Motor neuron (in vitro differentiated cells): ENCODE measurements at regions not wholly inside any gene's neighbourhood (a gene's known extent, or its start where the extent isn't known, plus 50 kb on each side); places are given as distances from the start of the nearest gene placed in this dataset.
"Not testable (repeated sequence)": the region's sequence is repeated elsewhere in the genome, so short reads cannot be mapped to it uniquely, and the experiment has no call there.

ENCODE experiments used
- ATAC-seq, 8 experiments: fragments of 200-7000 bp; cut with Tn5 transposase; replicated peaks in 6 of 8; 2 replicates each; pipeline ENCODE4 v1.8.0; 2021; ENCODE audit warnings: mild to moderate bottlenecking in 8 of 8, moderate library complexity in 8 of 8
- H3K27ac ChIP-seq, 2 donors: fragments of 250-450 bp; sonication (Bioruptor Pico); 2 replicates each; pipeline ENCODE4 v1.9.0; 2021; ENCODE audit warnings: antibody characterized with exemption in 2 of 2, mild to moderate bottlenecking in 2 of 2, moderate library complexity in 1 of 2
- H3K4me1 ChIP-seq, 2 donors: fragments of 250-450 bp; sonication (Bioruptor Pico); replicated peaks in 1 of 2; 2 replicates each; pipeline ENCODE4 v1.6.1; 2021; ENCODE audit warnings: antibody characterized with exemption in 2 of 2, mild to moderate bottlenecking in 2 of 2, moderate library complexity in 1 of 2
- H3K4me3 ChIP-seq, 5 donors: fragments of 250-450 bp; sonication (Bioruptor Pico); 2 replicates each; pipeline ENCODE4 v1.9.0; 2021; ENCODE audit warnings: antibody characterized with exemption in 5 of 5, mild to moderate bottlenecking in 5 of 5, moderate library complexity in 4 of 5
- WGBS, 10 experiments: fragments of 450-650 bp; shearing (Covaris generic); methylation state at CpG; one replicate each; pipeline ENCODE4 v1.0.0; 2022; 5-methylcytosine and 5-hydroxymethylcytosine counted together
- in situ Hi-C, 9 experiments: fragments of 400-800 bp; cut with MboI; loops; one replicate each; pipeline ENCODE4 v1.15.0; 2021; ENCODE audit warnings: low sequenced_read_pairs in 9 of 9, low pct_unique_long_range_greater_than_20kb in 2 of 9; ENCODE audit not compliant: unreplicated experiment in 9 of 9

GRCh38 chr17:36680701-36681202 lies 79.4 kb downstream of the MRM1 start:
- 40 to 80% (median 62%) methylated on average over 1 to 2 of the region's 6 CpGs; no CpG with 5 or more reads in 7 of the 10 experiments for WGBS, 10 experiments
- in situ Hi-C loops, result no loop called here
- ATAC-seq, result no peak

GRCh38 chr17:36682773-36683172 lies 81.4 kb downstream of the MRM1 start:
- in situ Hi-C loops, result no loop called here
- Histone ChIP-seq H3K4me1 (peaks cover 18 to 64% of the 10 kb centered on the region in 2 donors), H3K4me3 (no peak overlapping the region), H3K27ac (peak overlapping the region; percentile 8 to 18)
- WGBS, 10 experiments, result 0 to 100% (median 50%) methylated on average over 1 to 4 of the region's 7 CpGs; no CpG with 5 or more reads in 1 of the 10 experiments
- peak in 7 of 8 experiments; percentile 33 to 95 (median 80) for ATAC-seq

More at GRCh38 chr17:36680701-36681202, 79.4 kb downstream of the MRM1 start:
- H3K4me1 ChIP-seq, result peaks cover 18 to 51% of the 10 kb centered on the region in 2 donors
- H3K4me3 ChIP-seq, result no peak overlapping the region
- peak overlapping the region in 1 of 2 donors; percentile 5 for H3K27ac ChIP-seq

- ATAC-seq, result no peak
- 33 to 100% (median 71%) methylated on average over 1 to 5 of the region's 5 CpGs; no CpG with 5 or more reads in 1 of the 10 experiments for WGBS, 10 experiments
- in situ Hi-C loops, result no loop called here
- peak overlapping the region; percentile 34 to 44 for H3K27ac ChIP-seq
- peaks cover 21 to 70% of the 10 kb centered on the region in 2 donors for H3K4me1 ChIP-seq
- no peak overlapping the region for H3K4me3 ChIP-seq
Measured at GRCh38 chr17:36683387-36683786, 82.0 kb downstream of the MRM1 start.

GRCh38 chr17:36684134-36684533 lies 82.8 kb downstream of the MRM1 start:
- H3K4me3 ChIP-seq, result no peak overlapping the region
- 0 to 100% (median 76%) methylated on average over 1 to 4 of the region's 4 CpGs; no CpG with 5 or more reads in 3 of the 10 experiments for WGBS, 10 experiments
- H3K27ac ChIP-seq, result no peak overlapping the region
- ATAC-seq, result no peak
- in situ Hi-C loops, result no loop called here
- peaks cover 23 to 78% of the 10 kb centered on the region in 2 donors for H3K4me1 ChIP-seq

GRCh38 chr17:36686123-36686669 lies 84.8 kb downstream of the MRM1 start:
- H3K4me1 ChIP-seq, result peaks cover 38 to 82% of the 10 kb centered on the region in 2 donors
- in situ Hi-C loops, result no loop called here
- ATAC-seq, result no peak
- H3K27ac ChIP-seq, result no peak overlapping the region
- H3K4me3 ChIP-seq, result no peak overlapping the region
- 79 to 86% (median 81%) methylated on average over 4 to 6 of the region's 15 CpGs; no CpG with 5 or more reads in 7 of the 10 experiments for WGBS, 10 experiments

- in situ Hi-C loops, result no loop called here
- WGBS, 10 experiments, result 0 to 59% (median 45%) methylated on average over 1 to 4 of the region's 5 CpGs; no CpG with 5 or more reads in 2 of the 10 experiments
- H3K27ac ChIP-seq, result no peak overlapping the region
- H3K4me3 ChIP-seq, result no peak overlapping the region
- no peak for ATAC-seq
- peaks cover 32 to 75% of the 10 kb centered on the region in 2 donors for H3K4me1 ChIP-seq
Measured at GRCh38 chr17:36687736-36688135, 86.4 kb downstream of the MRM1 start.

GRCh38 chr17:36689089-36689667 lies 87.8 kb downstream of the MRM1 start:
- Histone ChIP-seq H3K27ac (no peak overlapping the region), H3K4me3 (no peak overlapping the region), H3K4me1 (peaks cover 26 to 64% of the 10 kb centered on the region in 2 donors)
- WGBS, 10 experiments, result 0 to 100% (median 80%) methylated on average over 1 to 8 of the region's 15 CpGs
- in situ Hi-C loops, result no loop called here
- ATAC-seq, result peak in 3 of 8 experiments; percentile 29 to 54 (median 52)

- Histone ChIP-seq H3K27ac (no peak overlapping the region), H3K4me3 (no peak overlapping the region), H3K4me1 (peaks cover 36 to 67% of the 10 kb centered on the region in 2 donors)
- 28 to 92% (median 78%) methylated on average over 1 to 4 of the region's 4 CpGs; no CpG with 5 or more reads in 3 of the 10 experiments for WGBS, 10 experiments
- ATAC-seq, result no peak
- in situ Hi-C loops, result no loop called here
Measured at GRCh38 chr17:36690190-36690589, 88.8 kb downstream of the MRM1 start.

GRCh38 chr17:36691606-36692005 lies 90.2 kb downstream of the MRM1 start:
- WGBS, 10 experiments, result 0 to 100% (median 46%) methylated on average over 1 to 3 of the region's 3 CpGs; no CpG with 5 or more reads in 4 of the 10 experiments
- ATAC-seq, result no peak

GRCh38 chr17:36695082-36695481 lies 93.7 kb downstream of the MRM1 start:
- ATAC-seq, result peak in 5 of 8 experiments; percentile 42 to 64 (median 52)
- in situ Hi-C loops, result no loop called here
- Histone ChIP-seq H3K4me3 (no peak overlapping the region), H3K4me1 (peaks cover 50 to 77% of the 10 kb centered on the region in 2 donors), H3K27ac (peak overlapping the region in 1 of 2 donors; percentile 20)
- 0% methylated on average over 1 to 2 of the region's 3 CpGs; no CpG with 5 or more reads in 8 of the 10 experiments for WGBS, 10 experiments

More at GRCh38 chr17:36691606-36692005, 90.2 kb downstream of the MRM1 start:
- Histone ChIP-seq H3K4me1 (peaks cover 40 to 80% of the 10 kb centered on the region in 2 donors), H3K27ac (no peak overlapping the region), H3K4me3 (no peak overlapping the region)
- in situ Hi-C loops, result no loop called here

- WGBS, 10 experiments, result 26 to 93% (median 57%) methylated on average over 2 to 4 of the region's 6 CpGs; no CpG with 5 or more reads in 4 of the 10 experiments
- ATAC-seq, in situ Hi-C loops, H3K27ac ChIP-seq, H3K4me3 ChIP-seq: not testable (repeated sequence)
- H3K4me1 ChIP-seq, result peaks cover 45 to 77% of the 10 kb centered on the region in 2 donors
Measured at GRCh38 chr17:36695710-36696109, 94.3 kb downstream of the MRM1 start.

GRCh38 chr17:36696805-36697204 lies 95.4 kb downstream of the MRM1 start:
- 4 to 67% (median 22%) methylated on average over 1 of the region's 1 CpG; no CpG with 5 or more reads in 3 of the 10 experiments for WGBS, 10 experiments
- in situ Hi-C loops, result no loop called here
- Histone ChIP-seq H3K27ac (no peak overlapping the region), H3K4me3 (no peak overlapping the region), H3K4me1 (peaks cover 47 to 76% of the 10 kb centered on the region in 2 donors)
- ATAC-seq, result no peak

GRCh38 chr17:36697903-36698530 lies 96.6 kb downstream of the MRM1 start:
- WGBS, 10 experiments, result 0 to 75% (median 21%) methylated on average over 1 to 10 of the region's 16 CpGs
- peak in 6 of 8 experiments; percentile 5 to 54 (median 50) for ATAC-seq
- peak overlapping the region in 1 of 5 donors; percentile 13 for H3K4me3 ChIP-seq
- peak overlapping the region; percentile 31 to 66 for H3K27ac ChIP-seq
- in situ Hi-C loops, result no loop called here
- H3K4me1 ChIP-seq, result peaks cover 52 to 87% of the 10 kb centered on the region in 2 donors
